ENCODE measurements at regions not wholly inside any gene's neighbourhood (a gene's known extent, or its start where the extent isn't known, plus 50 kb on each side); places are given as distances from the start of the nearest gene placed in this dataset.

GRCh38 chr1:168964478-168964877 is 142.0 kb upstream of the ATP1B1 start:
- no peak for DNase-seq (ENCODE audit: low spot score)

- no peak for DNase-seq (ENCODE audit: low spot score)
Observed at GRCh38 chr1:168966217-168966616, 140.3 kb upstream of the ATP1B1 start.

GRCh38 chr1:168966636-168967035 is 139.9 kb upstream of the ATP1B1 start:
- no peak for DNase-seq (ENCODE audit: low spot score)

- no peak for DNase-seq (ENCODE audit: low spot score)
Observed at GRCh38 chr1:168970926-168971659, 135.4 kb upstream of the ATP1B1 start.

- DNase-seq (ENCODE audit: low spot score): no peak
Observed at GRCh38 chr1:168972225-168972624, 134.3 kb upstream of the ATP1B1 start.

GRCh38 chr1:168972887-168973286 is 133.6 kb upstream of the ATP1B1 start:
- no peak for DNase-seq (ENCODE audit: low spot score)

GRCh38 chr1:168974117-168974516 is 132.4 kb upstream of the ATP1B1 start:
- DNase-seq (ENCODE audit: low spot score): no peak

- no peak for DNase-seq (ENCODE audit: low spot score)
Observed at GRCh38 chr1:168974611-168975010, 131.9 kb upstream of the ATP1B1 start.

- DNase-seq (ENCODE audit: low spot score): no peak
Observed at GRCh38 chr1:168976267-168976666, 130.2 kb upstream of the ATP1B1 start.

GRCh38 chr1:168977618-168978017 is 128.9 kb upstream of the ATP1B1 start:
- DNase-seq (ENCODE audit: low spot score): no peak

- DNase-seq (ENCODE audit: low spot score): no peak
Observed at GRCh38 chr1:168979276-168979675, 127.2 kb upstream of the ATP1B1 start.

GRCh38 chr1:168980180-168980579 is 126.3 kb upstream of the ATP1B1 start:
- DNase-seq (ENCODE audit: low spot score): no peak

- DNase-seq (ENCODE audit: low spot score): no peak
Observed at GRCh38 chr1:168980656-168981055, 125.8 kb upstream of the ATP1B1 start.

GRCh38 chr1:168982778-168983177 is 123.7 kb upstream of the ATP1B1 start:
- no peak for DNase-seq (ENCODE audit: low spot score)

- DNase-seq (ENCODE audit: low spot score): no peak
Observed at GRCh38 chr1:168987330-168987729, 119.2 kb upstream of the ATP1B1 start.

- DNase-seq (ENCODE audit: low spot score): no peak
Observed at GRCh38 chr1:168987923-168988322, 118.6 kb upstream of the ATP1B1 start.

- DNase-seq (ENCODE audit: low spot score): no peak
Observed at GRCh38 chr1:168989985-168990384, 116.5 kb upstream of the ATP1B1 start.

- no peak for DNase-seq (ENCODE audit: low spot score)
Observed at GRCh38 chr1:168991667-168992475, 114.6 kb upstream of the ATP1B1 start.

- no peak for DNase-seq (ENCODE audit: low spot score)
Observed at GRCh38 chr1:169001353-169001752, 105.1 kb upstream of the ATP1B1 start.

GRCh38 chr1:169003864-169004516 is 102.5 kb upstream of the ATP1B1 start:
- no peak for DNase-seq (ENCODE audit: low spot score)

- DNase-seq (ENCODE audit: low spot score): no peak
Observed at GRCh38 chr1:169005776-169006175, 100.7 kb upstream of the ATP1B1 start.

GRCh38 chr1:169009666-169010065 is 96.8 kb upstream of the ATP1B1 start:
- DNase-seq (ENCODE audit: low spot score): no peak

- no peak for DNase-seq (ENCODE audit: low spot score)
Observed at GRCh38 chr1:169012416-169012815, 94.1 kb upstream of the ATP1B1 start.

Measured in left forelimb (tissue), 1 donor.